ENCODE measurements at regions not wholly inside any gene's neighbourhood (a gene's known extent, or its start where the extent isn't known, plus 50 kb on each side); places are given as distances from the start of the nearest gene placed in this dataset.

DNA sequence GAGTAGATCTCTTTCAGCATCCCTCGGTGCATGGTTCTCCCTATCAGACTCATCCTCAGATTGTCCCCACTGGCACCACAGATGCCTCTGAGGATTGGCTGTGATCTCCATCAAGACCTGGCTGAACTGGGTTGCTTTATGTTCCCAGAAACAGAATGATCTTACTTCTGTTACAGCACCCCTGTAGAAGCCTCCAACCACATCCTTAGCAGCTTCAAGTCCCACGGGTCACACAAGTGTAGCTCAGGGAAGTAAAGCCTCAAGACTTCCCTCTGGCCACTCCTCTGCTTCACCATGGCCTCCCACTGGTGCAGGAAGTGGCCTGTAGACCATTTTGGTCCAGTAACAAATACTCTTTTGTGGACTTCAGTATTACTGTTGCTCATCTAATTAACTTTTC, 566.4 kb upstream of the SUCLG2 start:
- Histone ChIP-seq H3K4me3 (replicated peaks; ENCODE audit: insufficient read depth, low read length) (no peak overlapping the region), H3K27me3 (ENCODE audit: insufficient read depth, poor library complexity, severe bottlenecking) (no peaks in the 10 kb centered on the region), H3K27ac (replicated peaks) (no peak overlapping the region)
- TF ChIP-seq, protein P1, sequence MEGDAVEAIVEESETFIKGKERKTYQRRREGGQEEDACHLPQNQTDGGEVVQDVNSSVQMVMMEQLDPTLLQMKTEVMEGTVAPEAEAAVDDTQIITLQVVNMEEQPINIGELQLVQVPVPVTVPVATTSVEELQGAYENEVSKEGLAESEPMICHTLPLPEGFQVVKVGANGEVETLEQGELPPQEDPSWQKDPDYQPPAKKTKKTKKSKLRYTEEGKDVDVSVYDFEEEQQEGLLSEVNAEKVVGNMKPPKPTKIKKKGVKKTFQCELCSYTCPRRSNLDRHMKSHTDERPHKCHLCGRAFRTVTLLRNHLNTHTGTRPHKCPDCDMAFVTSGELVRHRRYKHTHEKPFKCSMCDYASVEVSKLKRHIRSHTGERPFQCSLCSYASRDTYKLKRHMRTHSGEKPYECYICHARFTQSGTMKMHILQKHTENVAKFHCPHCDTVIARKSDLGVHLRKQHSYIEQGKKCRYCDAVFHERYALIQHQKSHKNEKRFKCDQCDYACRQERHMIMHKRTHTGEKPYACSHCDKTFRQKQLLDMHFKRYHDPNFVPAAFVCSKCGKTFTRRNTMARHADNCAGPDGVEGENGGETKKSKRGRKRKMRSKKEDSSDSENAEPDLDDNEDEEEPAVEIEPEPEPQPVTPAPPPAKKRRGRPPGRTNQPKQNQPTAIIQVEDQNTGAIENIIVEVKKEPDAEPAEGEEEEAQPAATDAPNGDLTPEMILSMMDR (IDR thresholded peaks at IDR 0.05; ENCODE audit: insufficient read depth, low read length), result no peak
- TF ChIP-seq POLR2AphosphoS5 (IDR thresholded peaks at IDR 0.05; ENCODE audit: low read depth) (no peak), SPI1 (IDR thresholded peaks at IDR 0.05; ENCODE audit: borderline replicate concordance, low read depth) (no peak), GABPA (IDR thresholded peaks at IDR 0.05; ENCODE audit: low read depth) (no peak)
- TF ChIP-seq, protein P2, sequence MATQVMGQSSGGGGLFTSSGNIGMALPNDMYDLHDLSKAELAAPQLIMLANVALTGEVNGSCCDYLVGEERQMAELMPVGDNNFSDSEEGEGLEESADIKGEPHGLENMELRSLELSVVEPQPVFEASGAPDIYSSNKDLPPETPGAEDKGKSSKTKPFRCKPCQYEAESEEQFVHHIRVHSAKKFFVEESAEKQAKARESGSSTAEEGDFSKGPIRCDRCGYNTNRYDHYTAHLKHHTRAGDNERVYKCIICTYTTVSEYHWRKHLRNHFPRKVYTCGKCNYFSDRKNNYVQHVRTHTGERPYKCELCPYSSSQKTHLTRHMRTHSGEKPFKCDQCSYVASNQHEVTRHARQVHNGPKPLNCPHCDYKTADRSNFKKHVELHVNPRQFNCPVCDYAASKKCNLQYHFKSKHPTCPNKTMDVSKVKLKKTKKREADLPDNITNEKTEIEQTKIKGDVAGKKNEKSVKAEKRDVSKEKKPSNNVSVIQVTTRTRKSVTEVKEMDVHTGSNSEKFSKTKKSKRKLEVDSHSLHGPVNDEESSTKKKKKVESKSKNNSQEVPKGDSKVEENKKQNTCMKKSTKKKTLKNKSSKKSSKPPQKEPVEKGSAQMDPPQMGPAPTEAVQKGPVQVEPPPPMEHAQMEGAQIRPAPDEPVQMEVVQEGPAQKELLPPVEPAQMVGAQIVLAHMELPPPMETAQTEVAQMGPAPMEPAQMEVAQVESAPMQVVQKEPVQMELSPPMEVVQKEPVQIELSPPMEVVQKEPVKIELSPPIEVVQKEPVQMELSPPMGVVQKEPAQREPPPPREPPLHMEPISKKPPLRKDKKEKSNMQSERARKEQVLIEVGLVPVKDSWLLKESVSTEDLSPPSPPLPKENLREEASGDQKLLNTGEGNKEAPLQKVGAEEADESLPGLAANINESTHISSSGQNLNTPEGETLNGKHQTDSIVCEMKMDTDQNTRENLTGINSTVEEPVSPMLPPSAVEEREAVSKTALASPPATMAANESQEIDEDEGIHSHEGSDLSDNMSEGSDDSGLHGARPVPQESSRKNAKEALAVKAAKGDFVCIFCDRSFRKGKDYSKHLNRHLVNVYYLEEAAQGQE (IDR thresholded peaks at IDR 0.05; ENCODE audit: insufficient replicate concordance, low read depth), result no peak
- no peak for DNase-seq (ENCODE audit: low read depth in 1 of 2, low spot score in 1 of 2)

DNA sequence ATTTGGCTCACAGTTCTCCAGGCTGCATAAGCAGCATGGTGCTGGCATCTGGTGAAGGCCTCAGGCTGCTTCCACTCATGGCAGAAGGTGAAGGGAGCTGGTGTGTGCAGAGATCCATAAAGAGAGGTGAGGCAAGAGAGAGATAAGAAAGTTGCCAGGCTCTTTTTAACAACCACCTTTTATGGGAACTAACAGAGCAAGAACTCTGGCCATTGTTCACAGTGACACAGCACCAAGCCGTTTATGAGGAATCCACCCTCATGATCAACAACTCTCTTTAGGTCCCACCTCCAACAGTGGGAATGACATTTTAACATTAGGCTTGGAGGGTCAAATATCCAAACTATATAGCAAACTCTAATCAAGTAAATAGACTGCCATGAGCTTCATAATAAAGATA, 557.2 kb upstream of the SUCLG2 start:
- DNase-seq (ENCODE audit: low read depth in 1 of 2, low spot score in 1 of 2), result no peak
- no peak for TF ChIP-seq GABPA (IDR thresholded peaks at IDR 0.05; ENCODE audit: low read depth)
- TF ChIP-seq, protein P1 (IDR thresholded peaks at IDR 0.05; ENCODE audit: insufficient read depth, low read length), result no peak
- no peak for TF ChIP-seq POLR2AphosphoS5 (IDR thresholded peaks at IDR 0.05; ENCODE audit: low read depth)
- TF ChIP-seq, protein P2 (IDR thresholded peaks at IDR 0.05; ENCODE audit: insufficient replicate concordance, low read depth), result no peak
- no peak for TF ChIP-seq SPI1 (IDR thresholded peaks at IDR 0.05; ENCODE audit: borderline replicate concordance, low read depth)
- H3K27ac ChIP-seq (replicated peaks), result no peak overlapping the region
- H3K4me3 ChIP-seq (replicated peaks; ENCODE audit: insufficient read depth, low read length), result no peak overlapping the region
- H3K27me3 ChIP-seq (ENCODE audit: insufficient read depth, poor library complexity, severe bottlenecking), result no peaks in the 10 kb centered on the region

DNA sequence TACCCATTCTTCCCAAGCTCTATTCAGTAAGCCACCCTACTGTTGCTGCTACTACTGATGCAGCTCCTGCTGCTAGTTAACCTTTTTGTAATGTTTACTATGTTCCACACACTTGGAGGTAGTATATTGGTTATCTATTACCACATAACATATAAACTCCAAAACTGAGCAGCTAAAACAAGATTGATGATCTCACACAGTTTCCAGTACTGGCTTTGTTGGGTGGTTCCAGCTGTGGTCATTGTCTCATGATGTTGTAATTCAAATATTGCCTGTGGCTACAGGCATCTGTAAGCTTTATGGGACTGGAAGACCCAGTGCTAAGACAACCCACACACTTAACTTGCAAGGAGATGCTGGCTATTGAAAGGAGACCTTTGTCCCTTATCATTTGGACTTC, 556.2 kb upstream of the SUCLG2 start:
- Histone ChIP-seq H3K27ac (replicated peaks) (no peak overlapping the region), H3K4me3 (replicated peaks; ENCODE audit: insufficient read depth, low read length) (no peak overlapping the region), H3K27me3 (ENCODE audit: insufficient read depth, poor library complexity, severe bottlenecking) (no peaks in the 10 kb centered on the region)
- TF ChIP-seq, protein P2 (IDR thresholded peaks at IDR 0.05; ENCODE audit: insufficient replicate concordance, low read depth), result no peak
- TF ChIP-seq POLR2AphosphoS5 (IDR thresholded peaks at IDR 0.05; ENCODE audit: low read depth), result no peak
- TF ChIP-seq, protein P1 (IDR thresholded peaks at IDR 0.05; ENCODE audit: insufficient read depth, low read length), result no peak
- DNase-seq (ENCODE audit: low read depth in 1 of 2, low spot score in 1 of 2), result no peak
